Keratinocyte (primary cell): ENCODE measurements at regions not wholly inside any gene's neighbourhood (a gene's known extent, or its start where the extent isn't known, plus 50 kb on each side); places are given as distances from the start of the nearest gene placed in this dataset.

Experiments used
- CTCF ChIP-seq, 3 experiments: IDR thresholded peaks in 1 of 3; conservative IDR thresholded peaks in 1 of 3; optimal IDR thresholded peaks in 1 of 3; 2 replicates in 2 of 3; 3 replicates in 1 of 3; pipeline versions ENCODE3 to v1.5.1; 2011; ENCODE audit warnings: low read length in 3 of 3, mild to moderate bottlenecking in 3 of 3, moderate library complexity in 2 of 3, control low read depth in 1 of 3, inconsistent platforms in 1 of 3; ENCODE audit not compliant: insufficient read depth in 2 of 3; ENCODE audit errors: extremely low read depth in 1 of 3
- EZH2 ChIP-seq: IDR thresholded peaks from one replicate; pipeline ENCODE4 v1.6.1; 2012; ENCODE audit warnings: inconsistent platforms, mild to moderate bottlenecking, low read length, moderate library complexity

GRCh38 chr1:37399205-37399604 lies 75.2 kb upstream of the ZC3H12A start:
- TF ChIP-seq CTCF (optimal IDR thresholded peaks at IDR 0.05 in 1 of 3, IDR thresholded peaks at IDR 0.05 in 1 of 3, conservative IDR thresholded peaks at IDR 0.05 in 1 of 3; ENCODE audit: extremely low read depth in 1 of 3, insufficient read depth in 2 of 3, low read length in 3 of 3) (no peak), EZH2 (no peak)
